DND-41 (cell line): ENCODE measurements at regions not wholly inside any gene's neighbourhood (a gene's known extent, or its start where the extent isn't known, plus 50 kb on each side); places are given as distances from the start of the nearest gene placed in this dataset.
"Not testable (repeated sequence)": the region's sequence is repeated elsewhere in the genome, so short reads cannot be mapped to it uniquely, and the experiment has no call there.

Source experiments
- ATAC-seq: fragments of 200-7000 bp; cut with Tn5 transposase; 3 replicates; pipeline ENCODE4 v1.9.1; 2021; ENCODE audit warnings: low read depth; ENCODE audit not compliant: insufficient read depth
- DNase-seq: peaks from one replicate; pipeline ENCODE4 v3.0.0-alpha.2; 2020
- H2AFZ ChIP-seq: 2 replicates; pipeline ENCODE4 v1.6.0; 2012; ENCODE audit warnings: low read depth, low read length
- H3K27ac ChIP-seq: 2 replicates; pipeline ENCODE4 v1.5.1; 2012; ENCODE audit warnings: low read length, inconsistent platforms
- H3K27me3 ChIP-seq: fragments of 200-600 bp; sonication (generic); 2 replicates; pipeline ENCODE4 v1.6.0; 2012; ENCODE audit warnings: low read length, mild to moderate bottlenecking, inconsistent platforms; ENCODE audit not compliant: insufficient read depth, poor library complexity
- H3K36me3 ChIP-seq: 2 replicates; pipeline ENCODE4 v1.5.1; 2012; ENCODE audit warnings: low read length, inconsistent platforms; ENCODE audit not compliant: insufficient read depth
- H3K4me1 ChIP-seq: 2 replicates; pipeline ENCODE4 v1.5.1; 2012; ENCODE audit warnings: mild to moderate bottlenecking, low read length; ENCODE audit not compliant: insufficient read depth
- H3K4me2 ChIP-seq: 2 replicates; pipeline ENCODE4 v1.6.0; 2012; ENCODE audit warnings: mild to moderate bottlenecking, moderate library complexity, low read length, inconsistent platforms; ENCODE audit not compliant: insufficient read depth
- H3K4me3 ChIP-seq, 2 experiments: fragments of 200-600 bp in 1 of 2; shearing (Covaris generic) in 1 of 2; 2 replicates each; pipeline ENCODE4 v1.5.1; 2012 to 2016; ENCODE audit warnings: inconsistent platforms in 2 of 2, low read length in 2 of 2, mild to moderate bottlenecking in 2 of 2, low read depth in 1 of 2, moderate library complexity in 1 of 2
- H3K79me2 ChIP-seq: 2 replicates; pipeline ENCODE4 v1.6.0; 2012; ENCODE audit warnings: low read length, inconsistent platforms; ENCODE audit not compliant: insufficient read depth
- H3K9ac ChIP-seq: 2 replicates; pipeline ENCODE4 v1.6.0; 2012; ENCODE audit warnings: low read depth, mild to moderate bottlenecking, inconsistent platforms, low read length, moderate library complexity
- H3K9me3 ChIP-seq: 2 replicates; pipeline ENCODE4 v1.5.1; 2012; ENCODE audit warnings: low read length, moderate library complexity, mild to moderate bottlenecking, inconsistent platforms; ENCODE audit not compliant: insufficient read depth, severe bottlenecking
- H4K20me1 ChIP-seq: 2 replicates; pipeline ENCODE4 v1.6.0; 2012; ENCODE audit warnings: low read length; ENCODE audit not compliant: insufficient read depth
- CTCF ChIP-seq: IDR thresholded peaks from 2 replicates; pipeline ENCODE4 v1.5.1; 2012; ENCODE audit warnings: borderline replicate concordance, low read length, moderate library complexity, mild to moderate bottlenecking; ENCODE audit not compliant: poor library complexity, severe bottlenecking; ENCODE audit errors: extremely low read depth
- EZH2 ChIP-seq: IDR thresholded peaks from 3 replicates; pipeline ENCODE4 v1.6.1; 2012; ENCODE audit warnings: borderline replicate concordance, low read depth, mild to moderate bottlenecking, moderate library complexity, low read length, inconsistent platforms; ENCODE audit not compliant: severe bottlenecking

- H3K36me3 ChIP-seq: no peaks in the 10 kb centered on the region
- H3K4me3 ChIP-seq: no peak overlapping the region
- H3K79me2 ChIP-seq: no peaks in the 10 kb centered on the region
- H3K4me1 ChIP-seq: no peaks in the 10 kb centered on the region
- H3K27me3 ChIP-seq: peaks cover 2% of the 10 kb centered on the region
- TF ChIP-seq EZH2: no peak
- no peak for TF ChIP-seq CTCF
- no peaks in the 10 kb centered on the region for H4K20me1 ChIP-seq
- H3K4me2 ChIP-seq: no peak overlapping the region
- no peaks in the 10 kb centered on the region for H3K9me3 ChIP-seq
- DNase-seq: no peak
- H2AFZ ChIP-seq: no peak overlapping the region
- H3K27ac ChIP-seq: no peak overlapping the region
- H3K9ac ChIP-seq: no peak overlapping the region
- ATAC-seq: no peak
Observed at GRCh38 chr9:33695856-33696255, 99.5 kb upstream of the PRSS3 start.

- TF ChIP-seq EZH2 (no peak), CTCF (no peak)
- DNase-seq (no peak), ATAC-seq (no peak)
Observed at GRCh38 chr9:33697171-33697570, 98.2 kb upstream of the PRSS3 start.

GRCh38 chr9:33698267-33698666, 97.1 kb upstream of the PRSS3 start:
- Histone ChIP-seq H3K4me1 (no peaks in the 10 kb centered on the region), H4K20me1 (no peaks in the 10 kb centered on the region), H3K27ac (no peak overlapping the region), H3K27me3 (peaks cover 4% of the 10 kb centered on the region), H3K4me3 (no peak overlapping the region), H3K4me2 (no peak overlapping the region), H3K9me3 (no peaks in the 10 kb centered on the region), H2AFZ (no peak overlapping the region), H3K9ac (no peak overlapping the region), H3K36me3 (no peaks in the 10 kb centered on the region), H3K79me2 (no peaks in the 10 kb centered on the region)
- DNase-seq: no peak
- ATAC-seq: no peak
- TF ChIP-seq CTCF (no peak), EZH2 (no peak)

More at GRCh38 chr9:33697171-33697570, 98.2 kb upstream of the PRSS3 start:
- no peaks in the 10 kb centered on the region for H3K9me3 ChIP-seq
- H3K27me3 ChIP-seq: peaks cover 2% of the 10 kb centered on the region
- no peak overlapping the region for H3K27ac ChIP-seq
- H3K4me2 ChIP-seq: no peak overlapping the region
- no peaks in the 10 kb centered on the region for H4K20me1 ChIP-seq
- no peak overlapping the region for H3K9ac ChIP-seq
- H3K79me2 ChIP-seq: no peaks in the 10 kb centered on the region
- H3K4me1 ChIP-seq: no peaks in the 10 kb centered on the region
- H2AFZ ChIP-seq: no peak overlapping the region
- no peaks in the 10 kb centered on the region for H3K36me3 ChIP-seq
- no peak overlapping the region for H3K4me3 ChIP-seq

GRCh38 chr9:33700940-33701339, 94.4 kb upstream of the PRSS3 start:
- not testable (repeated sequence) for H3K9ac ChIP-seq, H3K27me3 ChIP-seq

More at GRCh38 chr9:33700940-33701339, 94.4 kb upstream of the PRSS3 start:
- H3K9me3 ChIP-seq, DNase-seq, H2AFZ ChIP-seq, H3K36me3 ChIP-seq, H3K4me1 ChIP-seq, ATAC-seq, H3K79me2 ChIP-seq, H3K4me2 ChIP-seq, H4K20me1 ChIP-seq, H3K27ac ChIP-seq, H3K4me3 ChIP-seq: not testable (repeated sequence)
